HUES6 (cell line): ENCODE measurements at regions not wholly inside any gene's neighbourhood (a gene's known extent, or its start where the extent isn't known, plus 50 kb on each side); places are given as distances from the start of the nearest gene placed in this dataset.
"Not testable (repeated sequence)": the region's sequence is repeated elsewhere in the genome, so short reads cannot be mapped to it uniquely, and the experiment has no call there.

Source experiments
- H3K27ac ChIP-seq: 2 replicates; pipeline ENCODE4 v1.7.0; 2013; ENCODE audit warnings: low read depth, mild to moderate bottlenecking, low read length, inconsistent platforms
- H3K27me3 ChIP-seq: 2 replicates; pipeline ENCODE4 v1.6.1; 2013; ENCODE audit warnings: low read length; ENCODE audit not compliant: control insufficient read depth, insufficient read depth
- H3K36me3 ChIP-seq: 2 replicates; pipeline ENCODE4 v1.6.1; 2013; ENCODE audit warnings: low read length; ENCODE audit not compliant: control insufficient read depth, insufficient read depth
- H3K4me1 ChIP-seq: 2 replicates; pipeline ENCODE4 v1.6.1; 2013; ENCODE audit warnings: low read length; ENCODE audit not compliant: control insufficient read depth, insufficient read depth
- H3K4me3 ChIP-seq: 2 replicates; pipeline ENCODE4 v1.5.1; 2013; ENCODE audit warnings: low read depth, low read length
- H3K9ac ChIP-seq: one replicate; pipeline ENCODE4 v1.6.1; 2013; ENCODE audit warnings: mild to moderate bottlenecking, low read length
- H3K9me3 ChIP-seq: 2 replicates; pipeline ENCODE4 v1.6.1; 2013; ENCODE audit warnings: low read depth, low read length; ENCODE audit not compliant: control insufficient read depth, insufficient read depth

- Histone ChIP-seq H3K4me1 (no peaks in the 10 kb centered on the region), H3K4me3 (no peak overlapping the region), H3K27me3 (no peaks in the 10 kb centered on the region), H3K36me3 (no peaks in the 10 kb centered on the region), H3K9me3 (0 out of 2 replicates have a peak, but pooled peaks cover 5% of the 10 kb centered on the region), H3K9ac (no peak overlapping the region), H3K27ac (no peak overlapping the region)
Measured at GRCh38 chr6:27119329-27119728, 128.2 kb upstream of the PRSS16 start.

GRCh38 chr6:27119761-27120160, 127.7 kb upstream of the PRSS16 start:
- no peak overlapping the region for H3K27ac ChIP-seq
- no peaks in the 10 kb centered on the region for H3K4me1 ChIP-seq
- 0 out of 2 replicates have a peak, but pooled peaks cover 4% of the 10 kb centered on the region for H3K9me3 ChIP-seq
- H3K9ac ChIP-seq, result no peak overlapping the region
- no peak overlapping the region for H3K4me3 ChIP-seq
- H3K27me3 ChIP-seq, result no peaks in the 10 kb centered on the region
- no peaks in the 10 kb centered on the region for H3K36me3 ChIP-seq

- Histone ChIP-seq H3K9ac (no peak overlapping the region), H3K27ac (no peak overlapping the region), H3K4me1 (no peaks in the 10 kb centered on the region), H3K27me3 (no peaks in the 10 kb centered on the region), H3K4me3 (no peak overlapping the region), H3K9me3 (no peaks in the 10 kb centered on the region), H3K36me3 (no peaks in the 10 kb centered on the region)
Measured at GRCh38 chr6:27121640-27122039, 125.9 kb upstream of the PRSS16 start.

GRCh38 chr6:27124252-27124657, 123.2 kb upstream of the PRSS16 start:
- Histone ChIP-seq H3K36me3 (no peaks in the 10 kb centered on the region), H3K27me3 (no peaks in the 10 kb centered on the region), H3K27ac (no peak overlapping the region), H3K9me3 (no peaks in the 10 kb centered on the region), H3K4me3 (no peak overlapping the region), H3K4me1 (peaks cover 7% of the 10 kb centered on the region; the same call in 1 of the 2 replicates), H3K9ac (no peak overlapping the region)

GRCh38 chr6:27126046-27126814, 121.3 kb upstream of the PRSS16 start:
- no peaks in the 10 kb centered on the region for H3K36me3 ChIP-seq
- H3K27me3 ChIP-seq, result no peaks in the 10 kb centered on the region
- no peak overlapping the region for H3K9ac ChIP-seq
- peaks cover 7% of the 10 kb centered on the region; the same call in 1 of the 2 replicates for H3K4me1 ChIP-seq
- no peak overlapping the region for H3K4me3 ChIP-seq
- no peak overlapping the region for H3K27ac ChIP-seq
- H3K9me3 ChIP-seq, result no peaks in the 10 kb centered on the region

- Histone ChIP-seq H3K4me1 (peaks cover 7% of the 10 kb centered on the region; the same call in 1 of the 2 replicates), H3K9me3 (no peaks in the 10 kb centered on the region), H3K36me3 (no peaks in the 10 kb centered on the region), H3K27me3 (no peaks in the 10 kb centered on the region), H3K27ac (no peak overlapping the region), H3K9ac (no peak overlapping the region), H3K4me3 (peak overlapping the region; percentile 51)
Measured at GRCh38 chr6:27126815-27127537, 120.5 kb upstream of the PRSS16 start.

- 0 out of 2 replicates have a peak overlapping the region, but pooled peaks have one; percentile 51 for H3K4me3 ChIP-seq
- H3K36me3 ChIP-seq, H3K4me1 ChIP-seq, H3K9me3 ChIP-seq, H3K27ac ChIP-seq, H3K27me3 ChIP-seq, H3K9ac ChIP-seq: not testable (repeated sequence)
Measured at GRCh38 chr6:27127874-27128273, 119.6 kb upstream of the PRSS16 start.

GRCh38 chr6:27128311-27129094, 119.0 kb upstream of the PRSS16 start:
- Histone ChIP-seq H3K4me3 (no peak overlapping the region), H3K9ac (no peak overlapping the region), H3K27me3 (no peaks in the 10 kb centered on the region), H3K36me3 (no peaks in the 10 kb centered on the region), H3K27ac (no peak overlapping the region), H3K9me3 (no peaks in the 10 kb centered on the region), H3K4me1 (peaks cover 7% of the 10 kb centered on the region; the same call in 1 of the 2 replicates)

- Histone ChIP-seq H3K4me3 (no peak overlapping the region), H3K27ac (no peak overlapping the region)
Measured at GRCh38 chr6:27129095-27129815, 118.2 kb upstream of the PRSS16 start.

GRCh38 chr6:27129917-27130316, 117.6 kb upstream of the PRSS16 start:
- no peak overlapping the region for H3K9ac ChIP-seq
- no peaks in the 10 kb centered on the region for H3K36me3 ChIP-seq
- H3K9me3 ChIP-seq, result no peaks in the 10 kb centered on the region
- no peak overlapping the region for H3K4me3 ChIP-seq
- H3K27me3 ChIP-seq, result no peaks in the 10 kb centered on the region
- H3K4me1 ChIP-seq, result peaks cover 10% of the 10 kb centered on the region; the same call in 1 of the 2 replicates
- H3K27ac ChIP-seq, result no peak overlapping the region

More at GRCh38 chr6:27129095-27129815, 118.2 kb upstream of the PRSS16 start:
- H3K9ac ChIP-seq, result no peak overlapping the region
- H3K27me3 ChIP-seq, result no peaks in the 10 kb centered on the region
- no peaks in the 10 kb centered on the region for H3K9me3 ChIP-seq
- no peaks in the 10 kb centered on the region for H3K36me3 ChIP-seq
- H3K4me1 ChIP-seq, result peaks cover 8% of the 10 kb centered on the region; the same call in 1 of the 2 replicates
